HCT116 (cell line): ENCODE measurements at regions not wholly inside any gene's neighbourhood (a gene's known extent, or its start where the extent isn't known, plus 50 kb on each side); places are given as distances from the start of the nearest gene placed in this dataset.

Experiments used
- ATAC-seq: fragments of 200-7000 bp; cut with Tn5 transposase; 2 replicates; pipeline ENCODE4 v1.9.1; 2020; ENCODE audit warnings: mild to moderate bottlenecking, moderate library complexity
- BruUV-seq: library from RNA; stranded (reverse); fragments of 400-500 nt; replicated peaks from 2 replicates; lab custom pipeline; 2021; lab: Mats Ljungman, UMichigan
- CTCF ChIA-PET: fragments of 300-600 bp; sonication (Branson Sonifier 250); formaldehyde crosslinking; loops from one replicate; lab custom pipeline; 2021; ENCODE audit warnings: antibody characterized with exemption; lab: Charles Lee
- POLR2A ChIA-PET: fragments of 300-600, 350-600 bp; sonication (Branson Sonifier 250); formaldehyde crosslinking; loops from one replicate; lab custom pipeline; 2021; ENCODE audit warnings: antibody characterized with exemption; lab: Charles Lee
- RAD21 ChIA-PET, 2 experiments: fragments of 300-600 bp; sonication (Branson Sonifier 250); formaldehyde crosslinking; loops; one replicate each; lab custom pipeline; 2023; ENCODE audit warnings: low total read pairs in 2 of 2; ENCODE audit not compliant: uncharacterized antibody in 2 of 2, unreplicated experiment in 2 of 2, low non-redundant PET in 1 of 2; lab: Charles Lee
- DNase-seq: peaks from one replicate; pipeline ENCODE4 v3.0.0-alpha.2; 2010; ENCODE audit warnings: low read depth, low spot score
- H2AFZ ChIP-seq: fragments of 200-600 bp; shearing (Covaris generic), sonication (generic); 2 replicates; pipeline ENCODE4 v1.6.1; 2017; ENCODE audit warnings: low read depth, mixed run types, mixed read lengths, antibody characterized with exemption, low read length; ENCODE audit not compliant: poor library complexity, severe bottlenecking
- H3K27ac ChIP-seq: 2 replicates; pipeline ENCODE4 v1.5.1; 2012; ENCODE audit warnings: low read depth, low read length
- H3K27me3 ChIP-seq: fragments of 200-600 bp; sonication (generic); 2 replicates; pipeline ENCODE4 v1.6.1; 2016; ENCODE audit warnings: mixed run types, low read length, mixed read lengths; ENCODE audit not compliant: insufficient read depth
- H3K36me3 ChIP-seq, 2 experiments: fragments of 200-500 bp in 1 of 2; fragments of 200-600 bp in 1 of 2; sonication (Bioruptor generic) in 1 of 2; sonication (generic) in 1 of 2; 2 replicates each; pipeline versions ENCODE4 v1.5.1 to v1.6.1; 2014 to 2016; ENCODE audit warnings: low read length in 2 of 2, inconsistent platforms in 1 of 2, mixed read lengths in 1 of 2, mixed run types in 1 of 2; ENCODE audit not compliant: insufficient read depth in 2 of 2, control insufficient read depth in 1 of 2
- H3K4me1 ChIP-seq, 2 experiments: fragments of 200-600 bp in 1 of 2; sonication (generic) in 1 of 2; 2 replicates each; pipeline versions ENCODE4 v1.5.1 to v1.6.1; 2012 to 2017; ENCODE audit warnings: low read length in 2 of 2, inconsistent platforms in 1 of 2, mild to moderate bottlenecking in 1 of 2, mixed read lengths in 1 of 2, mixed run types in 1 of 2, moderate library complexity in 1 of 2; ENCODE audit not compliant: insufficient read depth in 2 of 2, control insufficient read depth in 1 of 2
- H3K4me2 ChIP-seq: fragments of 200-600 bp; sonication (generic); 2 replicates; pipeline ENCODE4 v1.6.1; 2017; ENCODE audit warnings: mixed run types, low read length, mixed read lengths
- H3K4me3 ChIP-seq, 2 experiments: fragments of 200-600 bp in 1 of 2; sonication (generic) in 1 of 2; replicated peaks in 1 of 2; 2 replicates each; pipeline ENCODE4 v1.5.1; 2011 to 2016; ENCODE audit warnings: low read length in 2 of 2, control low read depth in 1 of 2, low read depth in 1 of 2, mild to moderate bottlenecking in 1 of 2, mixed read lengths in 1 of 2, mixed run types in 1 of 2
- H3K79me2 ChIP-seq: fragments of 200-600 bp; sonication (generic); 2 replicates; pipeline ENCODE4 v1.6.1; 2017; ENCODE audit warnings: mild to moderate bottlenecking, mixed run types, low read length, moderate library complexity, mixed read lengths; ENCODE audit not compliant: insufficient read depth
- H3K9ac ChIP-seq: fragments of 200-600 bp; sonication (generic); 2 replicates; pipeline ENCODE4 v1.6.1; 2016; ENCODE audit warnings: low read length, mixed read lengths
- H3K9me2 ChIP-seq: fragments of 200-600 bp; sonication (generic), shearing (Covaris generic); 2 replicates; pipeline ENCODE4 v1.6.1; 2017; ENCODE audit warnings: mixed run types, mild to moderate bottlenecking, moderate library complexity; ENCODE audit not compliant: insufficient read depth
- H3K9me3 ChIP-seq, 2 experiments: fragments of 200-500 bp in 1 of 2; fragments of 200-600 bp in 1 of 2; sonication (Bioruptor generic) in 1 of 2; sonication (generic) in 1 of 2; 2 replicates each; pipeline ENCODE4 v1.6.1; 2014 to 2017; ENCODE audit warnings: low read length in 2 of 2, mixed read lengths in 2 of 2, inconsistent platforms in 1 of 2, low read depth in 1 of 2, mild to moderate bottlenecking in 1 of 2, mixed run types in 1 of 2, moderate library complexity in 1 of 2; ENCODE audit not compliant: control insufficient read depth in 1 of 2, insufficient read depth in 1 of 2
- H4K20me1 ChIP-seq: fragments of 200-600 bp; sonication (generic), shearing (Covaris generic); 2 replicates; pipeline ENCODE4 v1.6.1; 2017; ENCODE audit warnings: mixed run types, mild to moderate bottlenecking, moderate library complexity; ENCODE audit not compliant: insufficient read depth
- ATF3 ChIP-seq: IDR thresholded peaks from 2 replicates; pipeline ENCODE4 v1.6.1; 2012
- CBX3 ChIP-seq: IDR thresholded peaks from 2 replicates; pipeline ENCODE4 v1.6.1; 2012; ENCODE audit warnings: low read depth
- CEBPB ChIP-seq: IDR thresholded peaks from 2 replicates; pipeline ENCODE4 v1.6.1; 2012; ENCODE audit warnings: low read depth
- EGR1 ChIP-seq: IDR thresholded peaks from 2 replicates; pipeline ENCODE4 v1.6.1; 2012; ENCODE audit warnings: low read depth
- ELF1 ChIP-seq: IDR thresholded peaks from 2 replicates; pipeline ENCODE4 v1.6.1; 2012; ENCODE audit warnings: low read depth, borderline replicate concordance
- EZH2 ChIP-seq: fragments of 200-600 bp; sonication (generic); IDR thresholded peaks from 2 replicates; pipeline ENCODE4 v1.6.1; 2017; ENCODE audit warnings: antibody characterized with exemption, mixed run types
- FOSL1 ChIP-seq: IDR thresholded peaks from 2 replicates; pipeline ENCODE4 v1.6.1; 2012; ENCODE audit warnings: low read depth
- JUND ChIP-seq: IDR thresholded peaks from 2 replicates; pipeline ENCODE4 v1.6.1; 2012
- MAX ChIP-seq: IDR thresholded peaks from 2 replicates; pipeline ENCODE4 v1.6.1; 2012
- POLR2A ChIP-seq: IDR thresholded peaks from 2 replicates; pipeline ENCODE4 v1.7.0; 2011; ENCODE audit warnings: borderline replicate concordance; ENCODE audit not compliant: insufficient read depth, insufficient read length; ENCODE audit errors: extremely low read depth
- POLR2AphosphoS5 ChIP-seq: IDR thresholded peaks from 2 replicates; pipeline ENCODE4 v1.6.1; 2011; ENCODE audit warnings: mild to moderate bottlenecking, low read depth, low read length, moderate library complexity
- RAD21 ChIP-seq: IDR thresholded peaks from 2 replicates; pipeline ENCODE4 v1.6.1; 2012; ENCODE audit warnings: low read depth, mild to moderate bottlenecking
- TCF7L2 ChIP-seq: IDR thresholded peaks from 2 replicates; pipeline ENCODE4 v1.7.0; 2011; ENCODE audit warnings: borderline replicate concordance, inconsistent platforms; ENCODE audit not compliant: insufficient read depth, insufficient read length; ENCODE audit errors: extremely low read depth
- YY1 ChIP-seq: IDR thresholded peaks from 2 replicates; pipeline ENCODE4 v1.6.1; 2011; ENCODE audit warnings: low read length, low read depth, moderate library complexity, mild to moderate bottlenecking; ENCODE audit not compliant: insufficient replicate concordance; ENCODE audit errors: extremely low read depth
- ZBTB33 ChIP-seq: IDR thresholded peaks from 2 replicates; pipeline ENCODE4 v1.6.1; 2011; ENCODE audit warnings: mild to moderate bottlenecking, low read length, moderate library complexity; ENCODE audit not compliant: insufficient replicate concordance; ENCODE audit errors: extremely low read depth
- ZFX ChIP-seq: fragments of 450-650 bp; IDR thresholded peaks from 2 replicates; pipeline ENCODE4 v1.6.1; 2017
- intact Hi-C: fragments of 100-400 bp; cut with micrococcal nuclease; formaldehyde crosslinking; loops from 2 replicates; pipeline ENCODE4 v1.10.0; 2022

- Histone ChIP-seq H3K4me1 (no peaks in the 10 kb centered on the region), H3K4me3 (no peak overlapping the region), H3K36me3 (no peaks in the 10 kb centered on the region), H3K4me2 (no peak overlapping the region), H4K20me1 (no peaks in the 10 kb centered on the region), H3K79me2 (no peaks in the 10 kb centered on the region), H2AFZ (no peak overlapping the region), H3K9ac (no peak overlapping the region), H3K27me3 (no peaks in the 10 kb centered on the region), H3K9me2 (no peaks in the 10 kb centered on the region), H3K9me3 (peaks cover 0 to 4% of the 10 kb centered on the region in 2 experiments; a peak in 2 of 4 replicates), H3K27ac (no peak overlapping the region)
- POLR2A ChIA-PET = no interaction called here
- RAD21 ChIA-PET = no interaction called here
- DNase-seq = no peak
- BruUV-seq = no TSS peak
- no peak for TF ChIP-seq MAX
- TF ChIP-seq RAD21 = no peak
- TF ChIP-seq ATF3 = no peak
- no peak for TF ChIP-seq ZFX
- TF ChIP-seq EZH2 = no peak
- no peak for TF ChIP-seq CBX3
- TF ChIP-seq CEBPB = no peak
- no peak for TF ChIP-seq FOSL1
- no peak for TF ChIP-seq POLR2AphosphoS5
- CTCF ChIA-PET = no interaction called here
- intact Hi-C loops = no loop called here
- ATAC-seq = no peak
Measured at GRCh38 chr9:26244661-26245451, 566.6 kb upstream of the TUSC1 start.

GRCh38 chr9:26243726-26244125 lies 565.5 kb upstream of the TUSC1 start:
- no peak for TF ChIP-seq ELF1
- TF ChIP-seq CEBPB = no peak
- no peak for TF ChIP-seq EGR1
- TF ChIP-seq JUND = no peak
- no peak for TF ChIP-seq ZBTB33
- no peak for TF ChIP-seq FOSL1
- TF ChIP-seq POLR2AphosphoS5 = no peak
- no peak for TF ChIP-seq POLR2A
- TF ChIP-seq CBX3 = no peak
- TF ChIP-seq RAD21 = no peak
- no peak for TF ChIP-seq ATF3
- TF ChIP-seq TCF7L2 = no peak
- TF ChIP-seq YY1 = no peak
- TF ChIP-seq, all 23 proteins: peak for 0
- H3K9ac ChIP-seq = no peak overlapping the region
- H3K4me1 ChIP-seq = no peaks in the 10 kb centered on the region
- DNase-seq = no peak
- no peak for ATAC-seq
- H3K27ac ChIP-seq = no peak overlapping the region
- H2AFZ ChIP-seq = no peak overlapping the region
- no peaks in the 10 kb centered on the region for H4K20me1 ChIP-seq
- H3K9me3 ChIP-seq = no peaks in the 10 kb centered on the region; a peak in 2 of 4 replicates
- H3K36me3 ChIP-seq = no peaks in the 10 kb centered on the region
- ChIA-PET CTCF (no interaction called here), RAD21 (no interaction called here), POLR2A (no interaction called here)
- no peaks in the 10 kb centered on the region for H3K27me3 ChIP-seq
- H3K4me2 ChIP-seq = no peak overlapping the region
- intact Hi-C loops = no loop called here
- no peak overlapping the region for H3K4me3 ChIP-seq
- no TSS peak for BruUV-seq
- H3K9me2 ChIP-seq = no peaks in the 10 kb centered on the region
- H3K79me2 ChIP-seq = no peaks in the 10 kb centered on the region
